ENCODE measurements at regions not wholly inside any gene's neighbourhood (a gene's known extent, or its start where the extent isn't known, plus 50 kb on each side); places are given as distances from the start of the nearest gene placed in this dataset.

DNA sequence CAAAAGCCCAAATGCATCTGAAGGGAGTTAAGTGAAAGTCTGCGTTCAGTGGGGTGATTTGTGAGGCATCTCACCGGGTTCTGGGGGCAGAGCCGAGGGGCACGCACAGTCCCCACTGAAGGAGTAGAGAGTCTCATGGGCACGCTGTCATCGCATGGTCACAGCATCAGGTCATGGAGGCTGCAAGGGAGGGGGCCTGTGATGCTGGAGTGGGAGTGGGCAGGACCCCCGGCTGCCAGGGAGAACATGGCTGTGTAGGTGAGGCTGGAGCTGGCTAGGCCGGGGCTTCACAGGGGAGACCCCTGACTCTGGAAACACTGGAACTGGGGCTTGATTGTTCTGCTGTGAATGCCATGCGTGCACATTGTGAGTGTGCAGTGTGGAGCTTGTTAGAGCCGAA, 360.5 kb downstream of the IRX2 start:
- DNase-seq (ENCODE audit: low read depth in 1 of 2, low spot score in 1 of 2): no peak

DNA sequence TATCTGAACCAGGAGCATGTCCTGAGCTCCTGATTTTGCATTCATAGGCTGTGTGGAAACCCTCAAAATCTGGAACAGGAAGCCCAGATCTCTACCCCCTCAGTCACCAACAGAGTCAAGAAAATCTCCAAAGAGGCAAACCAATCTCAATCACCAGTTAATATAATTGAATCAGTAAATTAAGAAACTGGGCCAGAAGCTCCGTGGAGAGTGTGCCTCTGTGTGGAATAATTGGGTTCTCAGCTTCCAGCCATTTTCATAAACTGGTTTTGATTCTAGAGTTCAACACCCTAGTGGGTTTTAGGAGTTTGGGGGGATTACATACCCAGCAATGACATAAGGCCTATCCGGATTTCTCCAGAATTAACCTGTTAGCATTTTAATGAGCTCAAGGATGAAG, 362.9 kb downstream of the IRX2 start:
- DNase-seq (ENCODE audit: low read depth in 1 of 2, low spot score in 1 of 2): no peak

DNA sequence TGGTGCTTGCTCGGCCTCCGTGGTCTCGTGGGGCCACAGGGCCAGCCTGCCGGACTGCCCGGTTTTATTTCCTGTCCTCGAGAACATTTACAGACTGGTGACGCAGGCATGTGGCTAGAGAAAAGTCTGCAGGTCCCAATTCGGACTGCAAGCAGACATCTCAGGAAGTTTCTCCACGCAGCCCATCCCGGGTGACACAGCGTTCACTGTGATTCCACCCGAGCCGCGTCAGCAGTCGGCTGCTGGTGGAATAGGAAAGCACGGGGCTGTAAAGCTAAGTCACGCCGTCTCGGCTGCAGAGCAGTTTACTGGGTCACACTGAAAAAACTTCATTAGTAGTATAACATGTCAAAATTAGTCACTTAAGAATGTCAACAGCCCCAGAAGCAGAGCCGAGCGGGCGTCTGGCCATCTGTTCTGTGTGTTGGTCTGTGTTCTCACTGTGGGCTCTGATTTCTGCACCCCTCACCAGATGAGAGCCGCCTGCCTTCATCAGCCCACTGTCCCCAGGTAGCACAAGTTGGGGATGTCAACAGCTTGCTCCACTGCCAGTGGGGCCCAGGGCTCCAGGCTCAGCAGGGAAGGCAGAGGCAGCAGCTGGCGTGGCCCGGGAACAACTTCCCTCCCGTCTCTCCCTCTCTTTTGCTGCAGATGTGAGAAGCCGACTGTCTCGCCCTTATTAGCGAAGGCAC, 363.7 kb downstream of the IRX2 start:
- DNase-seq (ENCODE audit: low read depth in 1 of 2, low spot score in 1 of 2): no peak

DNA sequence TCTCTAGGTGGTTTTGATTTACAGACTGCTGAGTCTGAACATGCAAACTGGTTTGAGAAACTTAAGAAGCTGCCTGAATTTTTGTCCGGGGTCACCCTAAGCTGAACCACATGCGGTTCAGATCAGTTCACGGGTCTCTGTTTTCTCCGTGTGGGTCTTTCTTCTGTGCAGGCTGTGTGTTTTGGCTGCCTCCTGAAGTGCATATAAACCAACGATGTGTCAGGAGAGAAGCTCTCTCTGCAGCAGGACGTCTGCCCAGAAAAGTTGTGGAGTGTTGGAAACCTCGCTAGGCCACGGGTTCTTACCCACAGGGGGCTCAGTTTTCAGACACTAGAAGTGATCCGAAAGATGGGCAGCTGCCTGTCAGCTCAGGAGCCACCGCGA, 364.2 kb downstream of the IRX2 start:
- no peak for DNase-seq (ENCODE audit: low read depth in 1 of 2, low spot score in 1 of 2)

DNA sequence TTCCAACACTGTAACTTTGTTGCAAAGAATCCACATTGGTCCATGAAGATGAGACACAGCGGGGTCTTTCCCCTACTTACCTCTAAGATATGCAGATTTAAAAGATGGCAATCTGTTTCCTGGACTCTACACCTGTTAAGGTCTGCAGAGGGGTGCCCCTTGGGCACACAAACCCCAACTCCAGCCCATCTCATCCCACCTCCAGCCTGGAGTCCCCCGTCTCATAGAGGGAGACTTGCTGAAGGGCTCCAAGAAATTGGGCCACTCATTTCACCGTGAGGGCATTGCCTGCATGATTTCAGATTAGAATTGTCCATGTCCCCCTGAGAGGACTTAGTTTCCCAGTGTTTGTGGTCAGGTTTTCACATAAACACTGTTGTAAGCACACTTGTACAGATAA, 365.7 kb downstream of the IRX2 start:
- DNase-seq (ENCODE audit: low read depth in 1 of 2, low spot score in 1 of 2): no peak

DNA sequence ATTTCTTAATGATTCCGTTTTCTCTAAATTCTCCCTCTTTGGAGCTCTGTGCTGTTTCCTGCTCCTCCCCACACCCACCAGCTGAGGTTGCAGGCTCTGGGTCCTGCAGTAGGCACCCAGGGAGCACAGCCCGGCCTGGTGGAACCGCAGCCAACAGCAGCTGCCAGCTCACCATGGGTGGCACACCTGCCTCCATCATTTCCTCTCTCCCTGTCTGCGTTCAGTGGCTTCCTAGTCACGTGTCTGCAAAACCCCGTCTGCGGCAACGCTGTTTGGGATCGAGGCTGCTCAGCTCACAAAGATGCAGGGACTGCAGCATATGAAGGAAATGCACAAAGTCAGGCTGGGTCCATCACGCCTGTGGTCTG, 367.8 kb downstream of the IRX2 start:
- DNase-seq (ENCODE audit: low read depth in 1 of 2, low spot score in 1 of 2): no peak

DNA sequence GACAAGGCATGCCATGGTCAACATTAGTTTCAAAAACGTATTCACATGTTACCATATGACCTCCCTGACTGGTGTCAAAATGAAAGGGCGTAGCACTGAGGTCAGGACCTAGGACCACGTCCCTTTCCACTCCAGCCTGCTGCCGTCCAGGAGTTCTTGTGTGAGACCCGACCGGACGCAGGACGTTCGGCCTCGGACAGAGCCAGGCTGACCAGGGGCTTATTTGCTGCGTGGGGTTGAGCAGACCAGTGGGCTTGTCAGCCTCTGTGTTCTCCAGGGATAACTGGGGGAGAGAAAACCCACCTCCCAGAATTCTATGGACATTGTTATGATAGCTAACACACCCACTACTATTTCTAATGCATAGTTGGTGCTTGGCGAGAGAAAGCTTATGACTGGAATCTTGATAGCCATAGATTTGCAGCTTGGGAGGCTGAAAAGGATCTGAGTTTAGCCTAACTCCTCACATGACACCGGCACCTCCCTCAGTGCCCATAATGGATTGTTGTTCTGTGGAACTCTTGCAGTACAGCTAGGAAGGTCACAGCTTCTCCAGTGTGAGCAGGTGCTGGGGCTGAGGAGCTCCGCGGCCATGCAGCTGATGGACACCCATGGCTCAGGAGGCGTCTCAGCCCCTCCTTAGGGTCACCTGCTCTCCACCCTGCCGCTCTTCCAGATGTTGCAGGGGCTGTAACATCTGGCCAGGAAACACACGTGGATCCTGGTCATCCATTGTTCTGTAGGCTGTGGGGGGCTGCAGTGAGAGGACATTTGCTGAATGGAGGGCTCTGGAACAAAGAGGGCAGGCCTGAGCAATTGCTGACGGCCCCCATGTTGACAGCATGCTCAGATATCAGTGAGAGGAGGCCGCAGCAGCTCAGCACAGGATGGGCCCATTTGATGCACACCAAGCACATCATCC, 368.4 kb downstream of the IRX2 start:
- no peak for DNase-seq (ENCODE audit: low read depth in 1 of 2, low spot score in 1 of 2)

DNA sequence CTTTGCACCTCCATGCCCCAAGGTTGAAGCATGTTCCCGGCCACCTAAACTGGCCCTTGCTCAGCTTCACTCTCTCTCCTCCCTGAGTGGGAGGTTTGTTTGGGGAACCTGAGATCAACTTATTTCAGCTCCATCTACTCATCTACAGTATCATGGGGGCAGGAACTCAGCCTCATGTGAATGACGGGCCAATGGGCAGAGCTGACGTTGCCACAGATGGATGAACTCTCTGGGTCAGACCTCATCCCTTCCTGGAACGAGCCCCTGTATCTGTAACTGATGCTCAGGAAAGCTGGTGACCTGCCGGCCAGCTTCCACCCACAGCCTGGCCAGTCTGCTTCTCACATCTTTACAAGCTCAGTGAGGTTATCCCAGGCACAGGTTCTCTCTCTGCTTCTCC, 369.6 kb downstream of the IRX2 start:
- DNase-seq (ENCODE audit: low read depth in 1 of 2, low spot score in 1 of 2): no peak

DNA sequence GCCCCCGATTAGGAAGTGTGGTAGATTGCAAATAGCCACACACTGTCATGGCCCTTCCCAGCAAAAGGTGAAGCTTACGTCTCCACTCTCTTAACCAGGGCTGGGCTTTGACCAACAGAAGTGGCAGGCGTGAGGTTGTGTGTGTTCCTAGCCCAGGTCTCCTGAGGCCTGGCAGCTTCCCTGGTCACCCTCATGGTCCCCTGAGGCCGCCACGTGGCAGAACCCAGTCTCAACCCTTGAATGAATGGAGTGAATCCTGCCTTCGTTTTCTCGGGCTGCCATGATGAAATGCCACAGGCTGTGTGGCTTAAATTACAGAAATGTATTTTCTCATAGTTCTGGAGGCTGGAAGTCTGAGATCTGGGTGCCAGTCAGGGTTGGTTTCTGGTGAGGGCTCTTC, 370.4 kb downstream of the IRX2 start:
- DNase-seq (ENCODE audit: low read depth in 1 of 2, low spot score in 1 of 2): no peak

DNA sequence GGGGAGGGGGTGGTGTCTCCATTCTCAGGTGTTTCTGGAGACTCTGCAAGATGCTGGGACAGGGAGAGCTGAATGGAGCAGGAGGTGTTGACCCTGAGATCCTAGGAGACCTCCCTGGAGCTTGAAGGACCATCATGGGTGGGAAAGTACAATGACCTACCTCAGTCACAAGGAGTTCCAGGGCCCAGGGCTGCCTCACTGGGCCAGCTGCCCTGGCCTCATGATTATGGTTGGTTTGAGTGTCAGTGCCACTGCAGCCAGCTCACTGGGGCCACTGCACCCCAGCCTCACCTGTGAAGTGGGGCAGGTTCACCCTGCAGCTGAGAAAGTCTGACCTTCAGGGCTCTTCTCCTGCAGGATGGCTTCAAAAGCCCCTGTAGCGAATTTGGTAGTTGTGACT, 372.5 kb downstream of the IRX2 start:
- DNase-seq (ENCODE audit: low read depth in 1 of 2, low spot score in 1 of 2): no peak

DNA sequence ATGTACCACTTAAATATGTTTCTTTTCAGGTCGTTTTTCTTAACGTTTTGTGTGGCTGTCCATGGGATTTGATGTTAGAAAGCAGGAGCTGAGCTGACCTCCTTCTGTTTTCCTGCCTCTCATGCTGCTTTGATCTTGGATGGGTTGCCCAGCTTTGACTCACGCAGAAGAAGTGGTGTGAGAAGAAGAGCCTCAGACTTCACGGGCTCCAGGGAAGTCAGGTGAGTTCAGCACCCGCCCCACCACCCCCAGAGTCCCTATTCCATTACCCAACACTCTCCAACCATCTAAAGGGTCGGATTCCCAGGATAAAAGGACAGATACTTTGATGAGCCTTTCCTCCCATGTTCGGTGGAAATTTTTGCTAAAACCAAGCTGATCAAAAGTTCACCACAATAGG, 373.4 kb downstream of the IRX2 start:
- DNase-seq (ENCODE audit: low read depth in 1 of 2, low spot score in 1 of 2): no peak

DNA sequence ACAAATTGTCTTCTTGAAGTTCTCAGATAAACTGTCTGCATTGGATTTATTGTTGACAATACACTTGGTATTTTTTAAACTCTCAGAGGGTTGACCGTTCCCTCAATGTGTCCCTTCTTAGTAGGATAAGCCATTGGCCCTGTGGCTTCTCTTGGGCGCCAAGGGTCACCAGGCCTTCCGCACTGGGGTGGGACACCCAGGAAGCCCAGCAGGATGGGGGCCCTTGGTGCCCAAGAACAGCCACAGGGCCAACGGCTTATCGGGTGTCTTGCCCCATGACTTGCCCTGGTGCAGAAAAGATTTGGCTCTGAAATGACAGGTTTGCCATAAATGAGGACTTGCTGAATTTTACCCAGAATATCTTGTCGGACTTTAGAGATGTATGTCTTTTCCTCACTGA, 375.0 kb downstream of the IRX2 start:
- no peak for DNase-seq (ENCODE audit: low read depth in 1 of 2, low spot score in 1 of 2)

DNA sequence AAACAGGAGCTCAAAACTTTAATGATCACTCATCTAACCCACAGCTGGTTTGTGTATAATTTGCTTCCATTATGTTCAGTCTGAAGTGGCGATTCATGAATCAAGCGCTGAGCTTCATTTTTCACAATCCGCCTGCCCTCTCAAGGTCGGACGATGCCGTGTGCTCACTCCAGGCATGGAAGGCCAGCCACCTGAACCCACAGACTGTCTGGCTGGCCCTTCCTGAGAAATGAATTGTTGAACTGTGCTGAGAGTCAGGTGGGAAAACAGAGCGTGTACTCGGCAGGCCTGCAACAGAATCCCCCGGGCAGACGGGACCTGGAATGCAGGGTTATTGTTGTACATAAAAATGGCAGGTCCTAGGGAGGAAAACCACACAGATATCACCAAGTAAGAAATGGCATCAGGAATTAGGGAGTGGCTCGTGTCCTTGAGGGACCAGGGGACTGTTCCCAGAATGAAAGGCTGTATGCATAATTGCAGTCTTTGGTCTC, 375.7 kb downstream of the IRX2 start:
- DNase-seq (ENCODE audit: low read depth in 1 of 2, low spot score in 1 of 2): no peak

DNA sequence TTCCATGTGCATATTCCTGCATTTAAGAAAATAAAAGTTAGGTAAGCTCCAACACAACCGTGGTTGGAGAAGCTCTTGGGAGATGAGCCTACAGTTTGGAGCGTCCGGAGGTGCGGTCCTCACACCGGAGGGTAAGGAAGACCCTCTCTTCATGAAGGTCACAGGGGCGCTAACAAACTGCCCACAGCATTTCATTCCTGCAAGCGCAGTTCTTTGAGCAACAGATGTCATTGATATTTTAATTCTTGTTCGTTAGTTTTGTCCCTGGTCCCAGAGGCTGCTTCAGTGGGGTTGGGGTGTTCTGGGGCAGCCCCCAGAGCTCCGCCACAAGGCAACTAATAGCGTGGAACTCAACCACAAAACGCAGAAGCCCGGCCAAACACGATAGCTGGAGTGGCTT, 376.2 kb downstream of the IRX2 start:
- DNase-seq (ENCODE audit: low read depth in 1 of 2, low spot score in 1 of 2): no peak

DNA sequence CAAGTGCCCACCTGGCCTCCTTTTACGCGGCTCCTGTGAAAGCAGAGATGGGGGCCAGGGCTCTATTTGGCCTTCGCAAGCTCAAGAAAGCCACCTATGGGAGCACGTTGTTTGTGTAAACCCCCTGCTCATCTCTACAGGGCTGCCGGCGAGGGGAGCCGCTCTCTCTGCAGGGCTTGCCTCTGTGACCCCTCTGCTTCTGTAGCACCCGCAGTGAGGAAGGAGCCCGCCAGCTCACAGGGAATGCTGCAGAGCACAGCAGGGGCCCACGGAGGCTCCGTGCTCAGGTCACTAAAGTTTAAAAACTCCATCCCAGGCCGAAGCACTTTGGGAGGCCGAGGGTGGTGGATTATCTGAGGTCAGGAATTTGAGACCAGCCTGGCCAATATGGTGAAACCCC, 376.8 kb downstream of the IRX2 start:
- no peak for DNase-seq (ENCODE audit: low read depth in 1 of 2, low spot score in 1 of 2)

DNA sequence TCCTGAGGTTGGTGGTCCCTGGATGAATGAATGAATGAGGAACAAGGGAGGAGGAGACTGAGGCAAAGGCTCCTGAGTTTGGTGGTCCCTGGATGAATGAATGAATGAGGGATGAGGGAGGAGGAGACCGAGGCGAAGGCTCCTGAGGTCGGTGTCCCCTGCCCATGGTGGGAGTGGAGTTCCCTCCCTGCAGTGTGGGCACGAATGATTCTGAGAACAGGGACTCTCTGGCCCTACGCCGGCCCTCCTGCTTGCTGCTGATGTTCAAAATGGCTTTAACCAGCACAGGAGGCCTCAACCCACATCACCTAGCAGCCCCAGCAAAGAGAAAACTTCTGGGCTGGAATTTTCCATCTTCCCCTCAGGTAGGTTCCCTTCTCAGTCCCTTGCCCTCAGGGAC, 377.8 kb downstream of the IRX2 start:
- DNase-seq (ENCODE audit: low read depth in 1 of 2, low spot score in 1 of 2): no peak

DNA sequence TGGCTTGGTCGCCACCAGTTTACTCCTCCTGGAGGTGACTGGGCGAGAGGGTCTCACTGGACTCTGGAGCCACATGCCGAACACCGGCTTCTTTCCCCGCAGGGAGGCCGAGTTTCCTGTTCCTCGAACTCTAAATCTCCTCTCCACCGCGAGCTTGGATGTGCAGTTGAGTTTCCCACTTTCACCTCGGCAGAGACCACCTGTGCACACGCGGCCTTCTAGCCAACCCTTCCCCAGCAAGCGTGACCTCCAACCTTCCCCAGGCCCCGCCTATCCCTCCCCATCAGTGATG, 380.1 kb downstream of the IRX2 start:
- DNase-seq (ENCODE audit: low read depth in 1 of 2, low spot score in 1 of 2): no peak

DNA sequence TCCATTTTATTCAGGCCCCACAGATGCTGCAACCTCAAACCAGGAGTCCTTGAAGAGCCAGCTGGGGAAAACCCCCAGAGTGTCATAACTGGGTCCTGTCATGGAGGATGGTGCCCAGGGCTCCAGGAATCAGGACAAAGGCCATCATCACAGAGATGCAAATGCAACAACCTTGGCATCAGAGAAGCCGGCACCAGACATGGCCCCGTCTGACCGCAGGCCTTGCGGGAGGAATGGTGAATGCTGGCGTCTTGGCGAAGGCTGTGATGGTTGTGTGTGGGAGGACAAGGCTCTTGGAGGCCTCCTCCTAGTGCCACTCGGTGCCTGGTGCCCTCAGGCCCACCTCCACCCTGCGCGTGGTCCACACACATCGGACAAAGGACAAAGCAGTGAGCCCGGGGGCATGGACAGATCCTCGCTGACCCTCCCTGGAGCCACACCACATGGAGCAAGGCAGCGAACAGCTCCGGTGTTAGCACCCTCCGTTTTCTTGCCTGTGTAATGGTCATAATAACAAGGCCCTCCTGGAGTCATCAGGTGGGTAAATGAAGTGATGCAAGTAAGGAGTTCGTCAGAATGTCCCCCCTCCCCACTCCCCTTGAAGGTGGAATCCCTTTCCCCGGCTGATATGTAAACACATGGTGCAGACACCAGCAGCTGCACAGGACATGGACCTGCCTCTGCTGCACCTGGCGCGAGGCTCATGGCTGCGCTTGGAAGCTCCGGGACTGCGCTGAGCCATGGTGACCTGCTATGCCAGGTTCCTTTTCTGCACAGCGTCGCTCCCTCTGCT, 380.7 kb downstream of the IRX2 start:
- DNase-seq (ENCODE audit: low read depth in 1 of 2, low spot score in 1 of 2): no peak

DNA sequence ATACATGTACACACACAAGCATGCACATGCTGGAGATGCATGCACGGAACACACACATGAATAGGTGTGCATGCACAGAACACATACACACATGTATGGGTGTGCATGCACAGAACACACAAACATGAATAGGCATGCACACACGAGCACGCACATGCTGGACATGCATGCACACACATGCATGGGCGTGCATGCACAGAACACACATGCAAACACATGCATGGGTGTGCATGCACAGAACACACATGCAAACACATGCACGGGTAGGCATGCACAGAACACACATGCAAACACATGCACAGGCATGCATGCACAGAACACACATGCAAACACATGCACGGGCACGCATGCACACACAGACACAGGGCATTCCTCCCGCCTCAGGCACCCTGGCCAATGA, 382.3 kb downstream of the IRX2 start:
- DNase-seq (ENCODE audit: low read depth in 1 of 2, low spot score in 1 of 2): no peak

DNA sequence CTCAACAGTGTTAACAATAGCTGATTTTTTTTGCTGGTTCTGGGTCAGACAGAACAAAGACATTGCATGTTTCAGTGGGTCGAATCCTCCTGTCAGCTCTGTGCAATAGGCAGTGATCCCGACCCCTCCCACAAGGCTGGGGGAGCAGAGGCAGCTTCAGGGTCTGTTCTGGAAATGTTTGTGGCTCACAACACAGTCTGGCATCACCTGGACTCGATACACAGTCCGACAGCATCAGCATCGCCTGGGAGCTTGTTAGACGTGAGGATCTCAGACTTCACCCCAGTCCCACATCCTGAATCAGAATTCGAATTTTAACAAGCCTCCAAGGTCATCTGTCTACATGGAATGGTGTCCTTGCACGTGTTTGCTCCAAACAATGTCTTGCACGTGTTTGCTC, 384.7 kb downstream of the IRX2 start:
- DNase-seq (ENCODE audit: low read depth in 1 of 2, low spot score in 1 of 2): no peak

DNA sequence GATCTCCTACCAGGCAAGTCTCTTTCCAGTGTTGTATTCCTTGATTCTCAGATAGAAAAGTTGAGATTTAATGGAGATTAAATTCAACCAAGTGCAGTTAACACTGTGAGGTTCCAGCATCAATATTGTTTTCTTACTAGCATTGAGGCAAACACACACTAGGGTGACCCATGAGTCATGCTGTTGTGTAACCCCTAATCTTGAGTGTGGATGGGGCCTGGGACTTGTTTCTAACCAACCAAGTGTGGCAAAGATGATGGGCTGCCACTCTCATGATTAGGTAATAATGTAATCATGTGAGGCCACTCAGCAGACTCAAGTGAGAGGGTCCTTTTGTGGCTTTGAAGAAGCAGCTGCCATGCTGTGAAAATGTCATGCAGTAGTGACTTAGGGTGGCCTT, 394.2 kb downstream of the IRX2 start:
- DNase-seq (ENCODE audit: low read depth in 1 of 2, low spot score in 1 of 2): no peak

DNA sequence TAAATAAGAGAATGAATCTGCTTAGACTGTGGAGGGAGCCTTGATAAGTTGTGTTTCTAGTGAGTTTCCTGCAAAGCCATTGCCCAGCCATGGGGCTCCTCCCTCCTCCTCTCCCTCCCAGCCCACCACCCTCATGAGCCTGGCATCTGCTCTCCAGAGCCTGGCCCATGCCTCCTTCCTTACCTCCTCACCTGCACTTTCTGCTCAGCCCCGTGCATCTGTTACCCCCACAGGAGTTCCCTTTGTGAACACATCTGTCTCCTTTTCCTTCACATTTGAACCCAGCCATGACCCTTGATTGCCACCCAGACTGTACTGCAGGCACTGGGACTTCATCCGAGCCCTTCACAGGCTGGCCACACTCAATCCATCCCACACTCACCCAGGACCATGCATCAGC, 395.6 kb downstream of the IRX2 start:
- no peak for DNase-seq (ENCODE audit: low read depth in 1 of 2, low spot score in 1 of 2)

Data from activated T-helper 1 cell treated with anti-CD3 and anti-CD28 coated beads, Interleukin-2, amount 50 U/mL, for 16 hours (primary cell).